ENCODE measurements at regions not wholly inside any gene's neighbourhood (a gene's known extent, or its start where the extent isn't known, plus 50 kb on each side); places are given as distances from the start of the nearest gene placed in this dataset.
A peak's percentile ranks its signal among the peaks of the same experiment; 100 is the strongest.
"Not testable (repeated sequence)": the region's sequence is repeated elsewhere in the genome, so short reads cannot be mapped to it uniquely, and the experiment has no call there.

DNA sequence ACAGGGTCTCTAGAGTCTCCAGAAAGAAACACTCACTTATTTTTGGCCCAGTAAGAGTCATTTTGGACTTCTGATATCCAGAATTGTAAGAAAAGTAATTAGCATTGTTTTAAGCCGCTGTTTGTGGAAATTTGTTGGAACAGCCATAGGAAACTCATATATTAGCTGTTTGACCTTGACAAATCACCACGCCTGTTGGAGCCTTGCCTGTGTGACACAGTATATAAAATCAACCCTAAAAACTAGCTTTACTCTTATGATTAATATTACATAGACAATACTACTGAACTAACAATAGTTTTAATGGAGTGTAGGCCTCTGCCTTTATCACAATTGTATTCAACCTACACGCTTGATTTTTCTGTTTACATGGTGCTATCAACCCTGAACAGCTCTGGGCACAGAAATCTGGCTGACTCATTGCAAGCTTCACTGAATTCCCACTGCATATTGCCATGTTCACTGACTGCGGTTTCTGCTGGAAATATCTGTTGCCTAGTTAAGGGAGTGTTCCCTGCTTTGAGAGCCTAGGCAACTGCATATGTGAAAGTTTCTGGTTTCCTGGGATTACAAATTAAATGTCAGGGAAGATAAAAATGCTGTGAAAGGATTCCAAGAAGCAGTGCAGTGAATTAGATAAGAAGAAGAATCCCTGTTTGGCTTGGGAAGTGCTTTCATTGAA lies 419.5 kb upstream of the DEPDC1 start:
- TF ChIP-seq POLR2A (IDR thresholded peaks at IDR 0.05) (no peak), POLR2AphosphoS5 (IDR thresholded peaks at IDR 0.05) (no peak)
- TF ChIP-seq, protein P1, sequence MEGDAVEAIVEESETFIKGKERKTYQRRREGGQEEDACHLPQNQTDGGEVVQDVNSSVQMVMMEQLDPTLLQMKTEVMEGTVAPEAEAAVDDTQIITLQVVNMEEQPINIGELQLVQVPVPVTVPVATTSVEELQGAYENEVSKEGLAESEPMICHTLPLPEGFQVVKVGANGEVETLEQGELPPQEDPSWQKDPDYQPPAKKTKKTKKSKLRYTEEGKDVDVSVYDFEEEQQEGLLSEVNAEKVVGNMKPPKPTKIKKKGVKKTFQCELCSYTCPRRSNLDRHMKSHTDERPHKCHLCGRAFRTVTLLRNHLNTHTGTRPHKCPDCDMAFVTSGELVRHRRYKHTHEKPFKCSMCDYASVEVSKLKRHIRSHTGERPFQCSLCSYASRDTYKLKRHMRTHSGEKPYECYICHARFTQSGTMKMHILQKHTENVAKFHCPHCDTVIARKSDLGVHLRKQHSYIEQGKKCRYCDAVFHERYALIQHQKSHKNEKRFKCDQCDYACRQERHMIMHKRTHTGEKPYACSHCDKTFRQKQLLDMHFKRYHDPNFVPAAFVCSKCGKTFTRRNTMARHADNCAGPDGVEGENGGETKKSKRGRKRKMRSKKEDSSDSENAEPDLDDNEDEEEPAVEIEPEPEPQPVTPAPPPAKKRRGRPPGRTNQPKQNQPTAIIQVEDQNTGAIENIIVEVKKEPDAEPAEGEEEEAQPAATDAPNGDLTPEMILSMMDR (IDR thresholded peaks at IDR 0.05 in 8 of 11, conservative IDR thresholded peaks at IDR 0.05 in 3 of 11): no peak
- no peaks in the 10 kb centered on the region for H3K27me3 ChIP-seq (replicated peaks in 1 of 7)
- WGBS, 5 donors: 48 to 69% (median 63%) methylated on average over 4 of the region's 4 CpGs
- DNase-seq: no peak
- no peaks in the 10 kb centered on the region for H3K36me3 ChIP-seq
- H3K4me1 ChIP-seq: no peaks in the 10 kb centered on the region
- H3K4me3 ChIP-seq: no peak overlapping the region
- H3K9me3 ChIP-seq: peaks cover 0 to 5% (median 0%) of the 10 kb centered on the region in 8 donors
- intact Hi-C loops (cut with DNase I; ENCODE audit: low total_unique reads): no loop called here
- peak overlapping the region in 1 of 8 donors; percentile 7 for H3K27ac ChIP-seq

DNA sequence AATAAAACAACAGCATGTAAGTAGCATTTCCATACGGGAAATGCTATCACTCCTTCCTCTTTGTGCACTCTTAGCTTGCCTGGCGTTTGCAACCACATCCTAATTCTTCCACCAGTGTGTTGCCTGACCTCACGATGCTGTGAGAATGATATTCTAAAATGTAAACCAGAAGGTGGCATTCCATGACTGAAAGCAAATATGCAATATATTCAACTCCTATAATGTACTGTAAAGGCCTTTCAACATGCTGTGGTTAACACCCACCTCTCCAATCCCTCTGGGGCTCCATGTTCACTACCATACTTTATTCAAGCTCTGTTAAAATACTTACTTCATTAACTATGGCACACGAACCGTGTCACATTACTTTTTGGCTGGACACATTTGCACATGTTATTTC lies 420.6 kb upstream of the DEPDC1 start:
- Histone ChIP-seq H3K4me1 (no peaks in the 10 kb centered on the region), H3K27me3 (replicated peaks in 1 of 7) (no peaks in the 10 kb centered on the region), H3K36me3 (no peaks in the 10 kb centered on the region), H3K9me3 (no peaks in the 10 kb centered on the region), H3K4me3 (no peak overlapping the region), H3K27ac (no peak overlapping the region)
- intact Hi-C loops (cut with DNase I; ENCODE audit: low total_unique reads): no loop called here
- no peak for TF ChIP-seq POLR2A (IDR thresholded peaks at IDR 0.05)
- TF ChIP-seq POLR2AphosphoS5 (IDR thresholded peaks at IDR 0.05): no peak
- TF ChIP-seq, protein P1 (IDR thresholded peaks at IDR 0.05 in 8 of 11, conservative IDR thresholded peaks at IDR 0.05 in 3 of 11): no peak
- WGBS, 5 donors: 42 to 50% (median 45%) methylated on average over 5 of the region's 5 CpGs
- no peak for DNase-seq

- Histone ChIP-seq H3K9me3 (peaks cover 0 to 7% (median 0%) of the 10 kb centered on the region in 8 donors), H3K4me3 (no peak overlapping the region), H3K27ac (no peak overlapping the region), H3K27me3 (replicated peaks in 1 of 7) (no peaks in the 10 kb centered on the region), H3K36me3 (no peaks in the 10 kb centered on the region), H3K4me1 (no peaks in the 10 kb centered on the region)
- intact Hi-C loops (cut with DNase I; ENCODE audit: low total_unique reads): no loop called here
- 75 to 91% (median 86%) methylated on average over 1 of the region's 1 CpG for WGBS, 5 donors
- TF ChIP-seq, protein P1 (IDR thresholded peaks at IDR 0.05 in 8 of 11, conservative IDR thresholded peaks at IDR 0.05 in 3 of 11): no peak
- TF ChIP-seq POLR2AphosphoS5 (IDR thresholded peaks at IDR 0.05) (no peak), POLR2A (IDR thresholded peaks at IDR 0.05) (no peak)
- no peak for DNase-seq
Measured at GRCh38 chr1:68918563-68918962, 421.7 kb upstream of the DEPDC1 start.

- H3K27ac ChIP-seq: no peak overlapping the region
Measured at GRCh38 chr1:68919075-68919474, 422.2 kb upstream of the DEPDC1 start.

GRCh38 chr1:68923475-68924088 lies 426.7 kb upstream of the DEPDC1 start:
- H3K4me3 ChIP-seq; H3K4me1 ChIP-seq; H3K27me3 ChIP-seq (replicated peaks in 1 of 7); intact Hi-C loops (cut with DNase I; ENCODE audit: low total_unique reads); H3K27ac ChIP-seq; H3K9me3 ChIP-seq; H3K36me3 ChIP-seq; DNase-seq: not testable (repeated sequence)
- 91 to 96% (median 93%) methylated on average over 28 to 30 of the region's 30 CpGs for WGBS, 5 donors

More at GRCh38 chr1:68919075-68919474, 422.2 kb upstream of the DEPDC1 start:
- TF ChIP-seq POLR2AphosphoS5 (IDR thresholded peaks at IDR 0.05): no peak
- TF ChIP-seq POLR2A (IDR thresholded peaks at IDR 0.05): no peak
- TF ChIP-seq, protein P1 (IDR thresholded peaks at IDR 0.05 in 8 of 11, conservative IDR thresholded peaks at IDR 0.05 in 3 of 11): no peak
- Histone ChIP-seq H3K36me3 (no peaks in the 10 kb centered on the region), H3K27me3 (replicated peaks in 1 of 7) (no peaks in the 10 kb centered on the region), H3K4me3 (no peak overlapping the region), H3K4me1 (no peaks in the 10 kb centered on the region), H3K9me3 (peaks cover 0 to 8% (median 0%) of the 10 kb centered on the region in 8 donors)
- 53 to 77% (median 70%) methylated on average over 1 of the region's 1 CpG for WGBS, 5 donors
- intact Hi-C loops (cut with DNase I; ENCODE audit: low total_unique reads): no loop called here
- no peak for DNase-seq
